Stimulated activated CD8-positive, alpha-beta memory T cell treated with anti-CD3 and anti-CD28 coated beads, Interleukin-4, amount 100 ng/mL, for 24 hours (primary cell): ENCODE measurements at regions not wholly inside any gene's neighbourhood (a gene's known extent, or its start where the extent isn't known, plus 50 kb on each side); places are given as distances from the start of the nearest gene placed in this dataset.

Experiments used
- DNase-seq: peaks from one replicate; pipeline ENCODE4 v3.0.0-alpha.2; 2020; ENCODE audit warnings: low read depth

DNA sequence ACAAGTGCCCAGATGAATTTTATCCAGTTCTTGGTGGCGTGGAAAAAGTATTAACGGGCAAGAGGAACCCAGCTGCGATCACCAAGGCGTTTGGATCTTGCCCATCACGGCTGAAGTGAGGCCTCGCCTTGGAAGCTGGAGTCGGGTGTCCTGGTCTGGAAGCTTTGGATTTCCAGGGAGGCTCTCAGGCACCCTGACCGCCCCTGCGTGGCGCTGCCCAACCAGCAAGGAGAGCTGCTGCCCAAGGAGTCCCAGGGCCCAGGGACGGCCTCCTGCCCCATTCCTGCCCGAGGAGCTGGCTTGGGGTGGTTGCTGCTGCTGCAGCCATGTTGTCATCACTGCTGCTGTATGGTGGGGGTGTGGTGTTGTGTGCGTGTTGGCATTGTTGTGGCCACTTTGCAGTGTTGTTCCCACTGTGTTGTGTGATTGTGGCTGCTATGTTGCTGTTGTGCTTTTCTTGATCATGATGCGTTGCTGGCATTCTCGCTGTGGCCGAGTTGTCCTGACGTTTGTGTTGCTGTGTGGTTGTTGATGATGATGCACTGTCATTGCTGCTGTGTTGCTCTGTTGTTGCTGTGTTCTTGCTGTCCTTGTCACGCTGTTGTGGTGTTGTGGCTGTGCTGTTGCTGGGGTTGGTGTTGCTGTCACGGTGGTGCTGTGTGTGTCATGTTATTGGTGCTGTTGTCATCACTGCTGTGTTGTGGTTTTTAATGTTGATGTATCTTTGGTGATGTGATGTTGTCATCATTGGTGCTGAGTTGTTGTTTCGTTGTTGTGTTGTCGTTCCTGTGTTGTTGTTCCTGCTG is 318.8 kb downstream of the C16orf95 start:
- no peak for DNase-seq

DNA sequence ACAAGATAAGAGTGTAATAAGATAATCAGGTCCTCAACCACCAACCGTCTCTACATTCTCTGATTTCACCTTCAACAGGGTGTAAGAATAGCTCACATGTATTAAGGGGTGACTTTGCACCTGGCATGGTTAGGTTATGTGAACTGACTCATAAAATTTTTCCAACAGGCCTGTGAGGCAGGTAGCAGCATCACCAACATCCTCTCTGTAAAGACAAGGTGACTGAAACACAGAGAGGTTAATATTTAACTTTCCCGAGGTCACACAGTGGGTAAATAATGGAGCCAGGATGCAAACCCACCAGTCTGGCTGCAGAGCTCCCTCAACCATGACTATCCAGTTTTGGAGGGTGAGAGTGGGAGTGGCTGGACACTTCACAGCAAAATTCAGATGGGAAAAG is 317.2 kb downstream of the C16orf95 start:
- DNase-seq: no peak

DNA sequence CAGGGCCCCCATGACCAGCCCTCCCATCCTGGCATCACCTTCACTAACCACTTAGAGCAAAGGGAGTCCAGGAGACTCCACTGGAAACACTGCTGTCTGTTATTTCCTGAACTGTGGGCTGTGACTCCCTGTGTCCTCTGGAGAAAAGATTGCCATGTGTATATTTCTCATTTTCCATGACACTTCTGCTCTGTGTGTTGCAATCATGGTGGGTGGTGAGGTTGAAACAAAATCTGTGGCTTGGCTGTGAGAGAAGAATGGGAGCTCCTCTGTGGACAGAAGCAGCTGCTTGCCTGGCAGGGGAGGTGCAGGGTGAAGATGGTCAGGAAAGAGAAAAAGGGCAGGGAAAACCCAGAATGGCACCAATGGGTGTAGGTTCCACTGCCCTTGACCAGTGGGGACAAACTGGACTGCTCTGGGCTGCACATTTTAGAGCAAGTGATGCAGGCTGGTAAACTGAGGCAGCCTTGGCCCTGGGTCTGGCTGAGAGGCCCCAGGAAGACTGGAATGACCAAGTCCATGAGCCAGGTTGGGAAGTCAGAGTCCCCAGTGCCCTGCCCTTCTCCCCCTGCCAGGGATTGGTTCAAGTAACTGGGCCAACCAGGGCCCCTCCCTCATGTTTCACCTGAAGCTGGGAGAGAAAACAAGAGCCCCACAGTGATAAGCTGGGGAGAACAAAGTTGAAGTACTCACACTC is 314.3 kb downstream of the C16orf95 start:
- DNase-seq: no peak

DNA sequence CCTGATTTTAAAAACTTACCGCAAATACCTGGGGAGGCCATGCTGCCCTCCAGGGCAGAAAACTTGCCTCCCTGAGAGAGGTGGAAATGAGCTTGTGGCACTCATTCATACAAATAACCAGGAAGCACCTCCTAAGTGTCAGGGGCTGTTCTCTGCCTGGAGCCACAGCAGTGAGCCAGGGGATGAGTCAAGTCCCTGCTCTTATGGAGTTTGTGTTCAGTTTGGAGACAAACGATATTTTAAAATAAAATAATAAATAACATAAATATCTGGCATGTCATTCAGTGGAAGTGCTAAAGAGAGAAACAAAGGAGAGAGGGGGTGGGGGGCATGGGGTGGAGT is 313.8 kb downstream of the C16orf95 start:
- DNase-seq: no peak

DNA sequence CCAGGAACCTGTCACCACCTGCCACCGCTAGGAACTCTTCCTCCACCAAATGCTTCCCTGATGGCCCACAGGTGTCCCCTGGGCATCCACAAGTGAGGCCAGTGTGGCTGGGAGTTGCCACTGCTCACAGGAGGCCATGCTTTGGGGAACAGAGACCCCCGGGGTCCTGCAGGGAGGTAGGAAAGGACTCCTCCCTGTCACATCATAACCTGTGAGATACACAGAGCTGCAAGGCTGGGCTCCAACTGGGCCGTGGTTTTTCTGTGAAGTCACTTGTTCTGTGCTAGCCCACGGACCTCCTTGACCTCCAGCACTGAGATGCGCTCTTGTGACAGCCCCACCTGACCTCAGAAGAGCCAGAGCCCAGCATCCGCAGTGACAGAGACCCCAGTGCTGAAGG is 311.2 kb downstream of the C16orf95 start:
- no peak for DNase-seq

DNA sequence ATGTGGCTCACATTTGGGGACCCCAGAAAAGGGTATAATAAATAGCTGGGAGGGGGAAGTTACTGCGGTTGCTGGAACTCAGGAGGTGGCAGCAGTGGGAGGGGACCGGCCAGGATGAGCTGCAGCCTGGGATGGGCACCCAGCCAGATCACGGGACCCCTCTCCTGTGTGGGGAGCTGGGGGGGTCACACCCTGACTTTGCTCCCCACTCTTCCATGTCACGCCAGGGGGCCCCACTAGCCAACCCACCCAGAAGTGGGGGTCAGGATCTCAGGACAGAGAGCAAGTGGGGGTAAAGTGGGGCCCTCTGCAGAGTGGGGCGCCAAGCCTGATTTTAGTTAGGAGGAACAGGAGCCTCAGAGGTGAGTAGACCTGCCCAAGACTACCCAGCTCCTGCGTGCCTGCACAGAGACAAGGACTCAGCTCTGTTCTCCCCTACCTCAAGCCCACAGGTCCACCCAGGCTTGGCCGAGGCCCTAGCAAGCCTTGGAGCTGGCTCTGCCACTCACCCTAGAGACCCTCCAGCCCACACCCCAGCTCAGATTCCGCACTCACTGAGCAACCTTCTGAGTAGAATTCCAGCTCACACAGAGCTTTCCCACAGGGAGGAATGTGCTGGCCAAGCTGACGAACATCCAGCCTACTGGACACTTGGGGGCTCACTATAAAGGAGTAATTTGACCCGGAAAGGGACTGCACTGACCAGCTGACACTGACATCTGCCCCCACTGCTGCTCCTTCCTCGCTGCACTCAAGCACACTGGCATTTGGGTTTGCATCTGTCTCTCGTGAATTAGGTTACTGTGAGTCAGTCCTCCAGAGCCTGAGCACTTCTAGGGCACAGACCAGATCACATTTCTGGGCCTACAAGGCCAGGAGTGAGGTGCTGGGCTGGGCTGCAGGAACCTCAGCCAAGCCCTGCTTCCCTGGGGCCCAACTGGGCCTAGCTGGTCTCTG is 310.1 kb downstream of the C16orf95 start:
- DNase-seq: no peak

DNA sequence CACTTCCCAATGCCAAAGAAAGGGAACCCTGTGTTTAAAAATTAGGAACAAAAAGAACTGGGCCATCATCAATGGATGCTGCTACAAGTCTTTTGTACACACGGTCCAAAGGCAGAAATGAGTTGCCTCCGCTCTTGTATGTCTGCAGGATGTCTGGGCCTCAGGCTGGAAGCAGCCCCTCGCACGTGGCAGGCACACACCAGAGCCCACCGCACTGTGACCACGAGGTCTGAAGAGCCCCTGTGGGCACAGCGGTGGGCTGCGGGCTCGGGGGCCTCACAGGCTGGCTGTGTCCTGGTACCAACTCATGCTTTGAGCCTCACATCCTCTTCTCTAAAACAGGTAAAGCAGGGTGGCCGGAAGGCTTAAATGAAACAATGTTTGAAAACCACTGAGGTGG is 309.3 kb downstream of the C16orf95 start:
- DNase-seq: no peak

DNA sequence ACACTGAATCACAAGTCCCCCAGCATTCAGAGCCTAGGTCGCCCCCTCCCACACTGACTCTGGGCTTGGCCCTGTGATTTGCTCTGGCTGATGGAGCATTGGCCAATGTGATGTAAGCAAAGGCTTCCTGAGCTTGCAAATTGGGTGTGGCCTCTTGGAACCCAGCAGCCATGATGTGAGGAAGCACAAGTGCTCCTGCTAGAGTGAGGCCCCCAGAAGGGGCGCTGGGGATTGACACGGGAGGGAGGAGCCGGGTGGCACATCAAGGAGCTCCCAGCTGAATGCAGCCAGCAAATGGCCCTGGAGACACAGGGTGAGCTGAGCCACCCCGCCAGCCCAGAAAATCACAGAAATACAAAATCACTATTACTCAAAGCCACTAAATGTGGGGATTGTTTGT is 308.5 kb downstream of the C16orf95 start:
- DNase-seq: no peak

DNA sequence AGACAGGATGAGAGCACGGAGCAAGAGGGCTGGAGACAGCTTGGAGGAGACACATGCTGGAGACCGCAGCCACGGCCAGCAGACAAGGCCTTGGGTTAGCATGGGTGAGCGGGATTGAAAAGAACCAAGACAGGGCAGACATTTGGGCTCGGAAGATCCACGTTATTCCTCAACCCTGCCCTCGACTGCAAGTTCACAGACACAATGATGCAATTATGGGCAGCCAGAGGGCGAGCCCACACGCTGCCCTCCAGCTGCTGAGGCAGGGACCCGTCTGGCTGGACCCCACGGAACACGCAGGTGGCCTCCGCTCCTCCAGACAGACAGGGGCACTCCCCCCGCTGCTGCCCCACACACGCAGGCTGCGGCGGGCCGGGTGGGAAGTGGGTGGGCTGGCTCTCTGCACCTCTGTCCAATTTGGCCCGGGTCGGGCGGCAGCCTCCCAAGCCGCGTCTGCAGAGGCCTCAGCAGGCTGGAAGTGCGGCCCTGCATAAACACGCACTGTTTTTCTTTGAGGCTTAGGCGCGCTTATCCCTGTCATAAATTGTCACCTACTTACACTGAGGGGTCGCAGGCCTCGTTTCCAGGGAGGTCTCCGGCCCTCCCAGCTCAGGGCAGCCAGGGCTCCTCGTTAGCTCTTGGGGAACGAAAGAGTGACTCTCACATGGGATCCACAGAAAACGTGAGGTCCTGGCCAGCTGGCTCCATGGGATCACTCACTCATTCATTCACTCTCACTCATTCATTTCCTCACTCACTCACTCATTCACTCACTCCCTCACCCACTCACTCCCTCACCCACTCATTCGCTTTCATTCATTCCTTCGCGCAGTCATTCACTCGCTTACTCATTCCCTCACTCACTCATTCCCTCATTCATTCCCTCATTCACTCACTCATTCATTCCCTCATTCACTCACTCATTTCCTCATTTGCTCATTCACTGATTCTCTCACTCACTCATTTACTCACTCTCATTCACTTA is 303.9 kb downstream of the C16orf95 start:
- DNase-seq: no peak

DNA sequence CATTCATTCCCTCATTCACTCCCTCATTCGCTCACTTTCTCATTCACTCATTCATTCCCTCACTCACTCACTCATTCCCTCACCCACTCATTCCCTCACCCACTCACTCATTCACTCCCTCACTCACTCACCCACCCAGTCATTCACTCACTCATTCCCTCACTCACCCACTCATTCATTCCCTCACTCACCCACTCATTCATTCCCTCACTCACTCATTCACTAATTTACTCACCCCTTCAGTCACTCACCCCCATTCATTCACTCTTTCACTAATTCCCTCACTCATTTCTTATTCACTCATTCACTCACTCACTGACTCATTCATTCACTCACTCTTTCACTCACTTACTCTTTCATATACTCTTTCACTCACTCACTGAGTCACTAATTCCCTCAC is 303.1 kb downstream of the C16orf95 start:
- no peak for DNase-seq

DNA sequence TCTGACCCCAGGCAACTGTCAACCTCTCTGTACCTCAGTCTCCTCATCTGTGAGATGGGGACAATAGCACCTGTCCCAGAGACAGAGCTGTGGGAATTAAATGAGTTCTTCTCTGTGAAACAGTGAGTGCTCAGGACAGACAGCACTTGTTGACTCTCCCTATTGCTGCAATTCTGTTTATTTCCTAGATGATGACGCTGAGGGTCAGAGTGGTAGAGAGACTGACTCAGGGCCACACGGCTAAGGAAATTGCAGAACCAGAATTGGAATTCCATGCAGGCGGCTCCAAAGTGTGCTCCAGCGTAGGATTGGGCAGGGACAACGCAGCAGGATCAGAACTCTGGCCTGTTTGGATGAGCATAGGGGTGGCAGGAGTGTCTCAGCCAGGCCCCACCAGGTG is 302.2 kb downstream of the C16orf95 start:
- DNase-seq: no peak

DNA sequence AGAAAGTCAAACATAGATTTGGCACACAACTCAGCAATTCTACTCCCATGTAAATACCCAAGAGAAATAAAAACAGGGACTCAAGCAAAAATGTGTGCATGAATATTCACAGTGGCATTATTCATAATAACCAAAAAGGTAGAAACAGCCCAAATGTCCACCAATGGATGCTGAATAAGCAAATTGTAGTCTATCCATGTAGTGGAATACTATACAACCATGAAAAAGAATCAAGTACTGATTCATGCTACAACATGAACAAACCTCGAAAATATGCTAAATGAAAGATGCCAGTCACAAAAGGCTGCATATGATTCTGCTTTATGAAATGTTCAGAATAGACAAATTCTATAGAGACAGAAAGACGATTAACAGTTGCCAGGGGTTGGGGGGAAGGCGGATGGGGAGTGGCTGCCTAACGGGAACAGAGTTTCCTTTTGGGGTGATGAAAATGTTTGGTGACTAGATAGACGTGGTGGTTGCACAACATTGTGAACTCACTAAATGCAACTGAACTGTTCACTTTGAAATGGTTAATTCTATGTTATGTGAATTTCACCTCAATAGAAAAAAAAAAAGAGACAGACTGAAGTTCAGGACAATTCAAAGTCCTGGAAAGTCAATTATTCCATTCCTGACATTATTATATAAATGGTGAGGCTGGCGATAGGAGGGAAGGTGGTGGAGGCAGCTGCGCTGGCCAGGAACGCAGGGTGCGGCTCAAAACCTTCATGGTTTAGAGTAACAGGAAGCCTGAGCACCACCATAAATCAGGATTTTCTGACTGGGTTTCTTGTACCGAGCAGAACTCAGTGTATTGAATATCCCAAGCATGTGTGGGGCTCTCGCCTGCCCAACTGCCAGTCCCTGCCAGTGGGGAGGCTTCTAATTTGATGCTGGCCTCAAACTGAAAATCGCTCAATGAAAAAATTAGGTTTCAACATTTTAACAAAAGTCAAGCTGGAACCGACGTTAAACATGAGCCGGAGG is 300.9 kb downstream of the C16orf95 start:
- DNase-seq: no peak

DNA sequence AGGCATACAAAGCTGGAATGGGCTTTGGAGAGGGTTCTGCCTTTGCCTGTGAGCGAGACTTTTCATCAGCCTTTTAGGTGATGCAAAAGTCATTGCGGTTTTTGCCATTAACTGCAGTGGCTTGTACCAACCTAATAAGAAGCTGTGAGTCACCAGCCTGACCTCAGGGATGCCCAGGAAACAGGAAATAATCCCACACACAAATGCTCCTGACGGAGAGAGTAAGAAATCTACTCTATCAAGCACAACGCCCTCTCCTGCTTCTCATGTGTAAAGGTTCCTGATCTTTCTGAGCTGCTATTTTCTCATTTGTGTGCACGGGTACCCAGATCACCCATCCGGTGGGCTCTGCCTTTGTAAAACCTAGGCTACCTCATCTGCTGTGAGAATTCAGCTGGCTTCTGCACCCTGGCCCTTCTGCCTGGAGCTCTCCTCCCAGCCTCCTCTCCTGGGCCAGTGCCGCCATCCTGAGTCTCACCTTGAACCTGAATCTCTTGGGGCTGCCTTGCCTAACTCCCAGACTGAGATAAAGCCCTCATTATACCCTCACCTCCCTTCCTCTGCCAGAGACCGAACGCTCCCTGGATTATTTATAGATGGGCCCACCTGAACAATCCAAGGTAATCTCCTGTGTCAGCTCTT is 299.7 kb downstream of the C16orf95 start:
- DNase-seq: no peak

DNA sequence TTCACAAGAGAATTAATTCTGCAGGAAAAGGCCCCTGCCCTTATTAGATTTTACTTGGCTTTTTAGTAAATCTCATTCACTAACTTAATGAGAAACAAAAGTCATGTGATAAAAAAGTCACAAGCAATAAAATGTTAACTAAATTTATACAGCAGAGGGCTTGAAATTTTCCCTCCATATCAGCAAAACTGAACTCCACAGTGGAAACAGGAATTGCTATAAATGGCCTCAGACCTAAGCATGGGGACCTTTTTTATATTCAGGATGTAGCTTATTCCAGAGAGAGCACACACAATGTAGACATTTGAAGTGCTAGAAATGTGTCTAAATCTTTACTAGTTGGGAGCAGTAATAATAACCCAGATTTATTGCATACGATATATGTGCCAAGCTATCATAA is 291.5 kb downstream of the C16orf95 start:
- DNase-seq: no peak

DNA sequence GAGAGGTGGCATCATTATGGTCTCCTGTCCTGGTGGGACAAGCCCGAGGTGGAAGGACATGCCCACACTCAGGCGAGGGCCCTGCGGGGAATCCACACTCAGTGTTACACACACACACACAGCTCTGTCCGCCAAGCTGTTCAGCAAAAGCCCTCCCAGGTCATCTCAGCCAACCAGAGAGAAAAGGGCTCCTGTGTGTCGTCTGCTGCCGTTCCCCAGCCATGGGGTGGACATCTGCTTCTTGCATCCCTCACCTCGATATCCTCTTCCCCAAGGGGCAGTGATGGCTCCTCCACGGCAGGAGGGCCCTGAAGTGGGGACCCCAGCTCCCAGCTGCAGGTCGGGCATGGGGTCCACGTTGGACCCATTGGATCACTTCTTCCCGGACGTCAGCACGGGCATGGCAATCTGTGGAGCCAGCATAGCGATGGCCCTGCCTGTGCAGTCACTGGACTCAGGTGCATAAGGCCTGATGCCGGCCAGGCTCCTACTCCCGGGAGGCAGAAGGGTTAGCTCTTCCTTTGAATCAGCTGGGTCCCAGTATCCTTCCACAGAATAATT is 290.1 kb downstream of the C16orf95 start:
- DNase-seq: no peak

DNA sequence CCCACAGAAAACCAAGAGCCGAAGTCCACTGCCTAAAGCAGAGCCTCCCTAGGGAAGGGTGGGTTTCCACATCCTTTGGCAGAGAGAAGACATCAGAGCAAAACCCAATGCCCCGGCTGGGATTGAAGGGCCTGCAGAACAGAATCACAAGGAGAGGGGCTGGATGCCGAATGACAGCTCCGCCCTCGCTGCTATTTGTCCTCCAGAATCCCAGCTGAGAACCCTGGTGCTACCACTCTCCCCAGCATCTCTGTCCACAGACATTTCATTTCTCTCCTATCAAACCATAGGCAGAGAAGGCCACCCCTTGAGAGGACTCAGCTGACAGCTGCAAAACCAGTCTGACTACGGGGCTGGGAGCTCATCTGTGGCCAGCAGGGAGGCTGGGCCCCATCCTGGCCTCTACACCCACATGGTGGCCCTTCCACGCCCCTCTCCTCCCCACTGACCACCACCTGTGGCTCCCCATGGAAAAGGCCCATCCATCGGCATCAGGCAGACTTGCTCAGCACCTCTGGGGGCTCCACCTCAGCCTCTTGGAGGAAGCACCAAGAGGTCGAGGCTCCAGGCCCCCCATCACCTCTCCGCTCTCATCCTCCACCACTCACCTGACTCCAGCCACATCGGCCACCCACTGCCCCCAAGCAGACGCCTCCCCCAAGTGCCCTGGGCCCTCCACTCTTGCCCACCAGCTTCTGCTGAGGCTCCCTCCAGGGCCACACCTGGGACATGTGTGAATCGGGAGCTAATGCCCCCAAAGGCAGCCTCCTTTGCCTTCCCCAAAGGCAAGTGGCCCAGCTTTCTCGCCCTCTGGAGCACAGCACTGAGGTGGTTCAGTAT is 288.5 kb downstream of the C16orf95 start:
- DNase-seq: no peak

DNA sequence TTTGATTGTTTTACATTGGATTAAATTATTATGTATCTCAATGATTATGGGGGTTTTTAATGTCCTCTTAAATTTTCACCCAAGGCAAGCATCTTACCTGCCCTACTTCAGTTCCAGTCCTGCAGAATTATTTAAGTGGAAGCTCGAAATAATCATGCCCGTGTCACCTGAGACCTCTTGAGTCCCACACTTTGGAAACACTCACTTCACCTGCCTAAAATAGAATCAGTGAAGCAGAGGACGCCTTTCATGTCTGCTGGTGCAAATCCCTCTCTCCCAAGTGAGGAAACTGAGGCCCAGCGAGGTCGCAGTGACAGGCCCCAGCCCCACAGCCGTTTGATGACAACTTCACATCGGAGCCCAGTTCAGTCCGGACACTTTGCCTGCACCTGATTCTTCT is 284.6 kb downstream of the C16orf95 start:
- DNase-seq: no peak

DNA sequence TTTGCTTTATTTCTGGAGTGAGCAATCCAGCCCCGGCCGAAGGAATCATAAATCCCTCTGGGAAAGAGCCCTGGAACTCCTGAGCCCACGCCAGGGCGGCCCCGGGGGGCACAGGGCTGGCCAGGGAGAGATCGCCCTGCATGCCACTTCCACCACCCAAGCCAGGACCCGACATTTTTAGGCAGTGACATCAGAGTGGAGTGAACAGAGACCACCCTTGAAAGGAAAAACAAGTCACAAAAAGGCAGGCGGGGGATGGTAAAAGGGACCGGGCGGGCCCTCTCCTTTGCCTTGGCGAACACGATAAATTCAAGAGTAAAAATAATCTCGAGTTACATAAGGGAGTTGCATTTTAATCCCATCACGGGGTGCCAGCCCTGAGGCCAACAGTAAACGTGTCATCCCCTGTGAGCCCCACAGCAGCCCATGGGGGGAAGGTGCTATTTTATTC is 284.1 kb downstream of the C16orf95 start:
- no peak for DNase-seq
